Effector memory CD8-positive, alpha-beta T cell (primary cell): ENCODE measurements at regions not wholly inside any gene's neighbourhood (a gene's known extent, or its start where the extent isn't known, plus 50 kb on each side); places are given as distances from the start of the nearest gene placed in this dataset.

Experiments used
- ATAC-seq: fragments of 150-1000 bp; cut with Tn5 transposase; replicated peaks from 2 replicates; pipeline ENCODE4 v1.10.0; 2021; ENCODE audit warnings: mild to moderate bottlenecking, moderate library complexity
- DNase-seq, 3 experiments: peaks; one replicate each; pipeline ENCODE4 v3.0.0; 2021
- H3K27ac Mint-ChIP-seq, 2 donors: one replicate each; pipeline ENCODE4 v1.8.0; 2022; ENCODE audit warnings: mild to moderate bottlenecking in 2 of 2, mixed read lengths in 2 of 2, moderate library complexity in 2 of 2
- H3K27me3 Mint-ChIP-seq, 2 donors: one replicate each; pipeline ENCODE4 v1.8.0; 2022; ENCODE audit warnings: mixed read lengths in 2 of 2
- H3K36me3 Mint-ChIP-seq: one replicate; pipeline ENCODE4 v1.8.0; 2022; ENCODE audit warnings: mild to moderate bottlenecking, moderate library complexity, mixed read lengths; ENCODE audit not compliant: insufficient read depth
- H3K4me1 Mint-ChIP-seq, 2 donors: one replicate each; pipeline ENCODE4 v1.8.0; 2022; ENCODE audit warnings: low read depth in 2 of 2, mixed read lengths in 2 of 2
- H3K4me3 Mint-ChIP-seq, 2 donors: one replicate each; pipeline ENCODE4 v1.8.0; 2022; ENCODE audit warnings: mild to moderate bottlenecking in 2 of 2, mixed read lengths in 2 of 2, moderate library complexity in 2 of 2
- H3K9me3 Mint-ChIP-seq, 2 donors: one replicate each; pipeline ENCODE4 v1.8.0; 2022; ENCODE audit warnings: mixed read lengths in 2 of 2

DNA sequence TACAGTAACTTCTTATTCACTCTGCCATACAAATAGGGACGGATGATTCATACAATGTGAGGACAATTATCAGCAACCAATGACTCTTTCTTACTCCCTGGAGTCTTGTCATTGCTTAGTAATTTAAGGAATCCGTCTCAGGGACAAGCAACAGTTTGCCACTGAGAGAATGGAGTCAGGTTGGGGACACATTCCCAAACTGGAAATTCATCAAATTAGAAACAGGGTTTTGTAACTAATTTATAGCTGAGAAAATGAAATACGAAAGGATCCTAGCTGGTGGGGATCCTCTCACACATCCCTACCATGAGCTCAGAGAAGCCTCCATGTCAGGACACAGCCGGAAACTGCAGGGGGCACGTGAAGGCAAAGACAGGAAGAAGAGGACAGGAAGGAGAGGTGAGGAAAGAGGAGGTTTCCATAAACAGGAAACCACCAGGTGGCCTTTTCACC is 50.4 kb upstream of the KDR start:
- Mint-ChIP-seq H3K4me3 (no peak overlapping the region), H3K27ac (peak overlapping the region in 1 of 2 donors; percentile 16), H3K9me3 (no peaks in the 10 kb centered on the region), H3K27me3 (peaks cover 5 to 29% of the 10 kb centered on the region in 2 donors), H3K4me1 (peaks cover 0 to 5% of the 10 kb centered on the region in 2 donors), H3K36me3 (no peaks in the 10 kb centered on the region)
- DNase-seq (no peak), ATAC-seq (no peak)

DNA sequence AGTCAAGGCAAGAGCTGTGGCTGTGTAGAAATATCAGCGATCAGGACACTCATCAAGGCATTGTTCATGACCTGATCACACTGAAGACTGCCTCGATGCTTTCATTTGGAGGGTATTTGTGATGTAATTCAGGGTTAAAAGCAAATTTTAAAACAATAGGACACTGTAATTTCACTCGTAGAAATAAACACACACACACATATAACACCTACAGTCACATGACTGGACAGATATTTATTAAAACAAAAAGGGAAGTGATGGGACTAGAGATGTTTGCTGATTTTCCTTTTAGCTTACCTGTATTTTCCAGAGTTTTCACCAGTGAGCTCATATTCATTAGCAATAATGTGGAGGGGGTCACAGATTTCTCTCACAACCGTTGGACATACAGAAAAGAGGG is 51.1 kb upstream of the KDR start:
- Mint-ChIP-seq H3K4me1 (peaks cover 0 to 5% of the 10 kb centered on the region in 2 donors), H3K36me3 (no peaks in the 10 kb centered on the region), H3K27me3 (peaks cover 5 to 36% of the 10 kb centered on the region in 2 donors), H3K27ac (no peak overlapping the region), H3K9me3 (no peaks in the 10 kb centered on the region), H3K4me3 (no peak overlapping the region)
- no peak for ATAC-seq
- DNase-seq: no peak

DNA sequence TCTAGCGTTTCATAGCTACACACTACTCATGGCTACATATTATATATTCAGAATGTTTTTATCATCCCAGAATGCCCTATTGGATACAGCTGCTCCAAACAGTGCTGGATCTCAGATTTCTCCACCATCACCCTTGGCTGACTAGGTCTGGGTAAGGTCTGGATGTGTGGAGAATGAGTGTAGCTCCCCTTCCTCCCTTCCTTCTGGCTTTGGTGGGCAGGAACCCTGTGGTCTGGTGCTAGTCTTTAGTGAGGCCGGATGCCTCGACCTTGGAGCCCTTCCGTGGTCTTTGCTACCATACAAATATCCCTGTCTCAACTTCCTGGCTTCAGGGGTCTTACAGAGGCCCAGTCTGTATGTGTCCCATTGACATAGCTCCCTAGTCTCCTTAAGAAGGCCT is 52.1 kb upstream of the KDR start:
- Mint-ChIP-seq H3K27me3 (peaks cover 5 to 36% of the 10 kb centered on the region in 2 donors), H3K4me3 (no peak overlapping the region), H3K4me1 (peaks cover 0 to 5% of the 10 kb centered on the region in 2 donors), H3K36me3 (no peaks in the 10 kb centered on the region), H3K27ac (no peak overlapping the region), H3K9me3 (no peaks in the 10 kb centered on the region)
- ATAC-seq: no peak
- DNase-seq: no peak

DNA sequence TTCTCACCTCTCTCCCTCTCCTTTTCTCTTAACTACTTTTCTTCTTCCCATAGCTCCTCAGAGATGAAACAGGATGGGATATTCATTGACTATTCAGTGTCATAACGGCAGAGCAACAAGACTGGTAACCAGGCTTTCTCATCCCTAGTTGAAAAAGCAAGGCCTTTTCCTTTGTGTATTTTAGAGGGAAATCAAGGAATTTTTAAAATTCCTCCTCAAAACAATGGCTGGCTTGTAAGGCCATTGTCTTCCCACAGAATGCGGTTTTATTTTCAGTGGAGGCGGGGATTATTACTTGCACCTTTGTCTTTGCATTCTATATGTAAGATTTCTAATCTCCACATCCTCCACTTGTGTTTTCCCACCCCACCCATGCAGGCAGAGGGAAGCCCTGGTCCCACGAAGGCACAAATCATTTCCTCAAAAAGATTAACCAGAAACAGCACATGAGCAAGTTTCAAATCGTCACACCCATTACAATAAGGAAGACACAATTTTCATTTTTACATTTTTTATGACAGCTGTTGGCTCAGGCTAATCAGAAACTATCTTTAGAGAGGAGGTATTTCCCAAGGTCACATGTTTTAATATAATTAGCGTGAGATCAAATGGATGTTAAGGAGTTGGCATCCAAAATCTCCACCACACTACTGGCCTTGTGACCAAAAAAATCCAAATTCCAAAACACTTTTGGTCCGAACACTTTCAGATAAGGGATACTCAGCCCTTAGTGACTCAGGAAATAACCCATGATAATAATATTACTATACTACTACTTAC is 53.0 kb upstream of the KDR start:
- ATAC-seq (no peak), DNase-seq (no peak)
- Mint-ChIP-seq H3K9me3 (no peaks in the 10 kb centered on the region), H3K4me3 (no peak overlapping the region), H3K27ac (no peak overlapping the region), H3K4me1 (peaks cover 0 to 4% of the 10 kb centered on the region in 2 donors), H3K27me3 (peaks cover 0 to 36% of the 10 kb centered on the region in 2 donors), H3K36me3 (no peaks in the 10 kb centered on the region)

DNA sequence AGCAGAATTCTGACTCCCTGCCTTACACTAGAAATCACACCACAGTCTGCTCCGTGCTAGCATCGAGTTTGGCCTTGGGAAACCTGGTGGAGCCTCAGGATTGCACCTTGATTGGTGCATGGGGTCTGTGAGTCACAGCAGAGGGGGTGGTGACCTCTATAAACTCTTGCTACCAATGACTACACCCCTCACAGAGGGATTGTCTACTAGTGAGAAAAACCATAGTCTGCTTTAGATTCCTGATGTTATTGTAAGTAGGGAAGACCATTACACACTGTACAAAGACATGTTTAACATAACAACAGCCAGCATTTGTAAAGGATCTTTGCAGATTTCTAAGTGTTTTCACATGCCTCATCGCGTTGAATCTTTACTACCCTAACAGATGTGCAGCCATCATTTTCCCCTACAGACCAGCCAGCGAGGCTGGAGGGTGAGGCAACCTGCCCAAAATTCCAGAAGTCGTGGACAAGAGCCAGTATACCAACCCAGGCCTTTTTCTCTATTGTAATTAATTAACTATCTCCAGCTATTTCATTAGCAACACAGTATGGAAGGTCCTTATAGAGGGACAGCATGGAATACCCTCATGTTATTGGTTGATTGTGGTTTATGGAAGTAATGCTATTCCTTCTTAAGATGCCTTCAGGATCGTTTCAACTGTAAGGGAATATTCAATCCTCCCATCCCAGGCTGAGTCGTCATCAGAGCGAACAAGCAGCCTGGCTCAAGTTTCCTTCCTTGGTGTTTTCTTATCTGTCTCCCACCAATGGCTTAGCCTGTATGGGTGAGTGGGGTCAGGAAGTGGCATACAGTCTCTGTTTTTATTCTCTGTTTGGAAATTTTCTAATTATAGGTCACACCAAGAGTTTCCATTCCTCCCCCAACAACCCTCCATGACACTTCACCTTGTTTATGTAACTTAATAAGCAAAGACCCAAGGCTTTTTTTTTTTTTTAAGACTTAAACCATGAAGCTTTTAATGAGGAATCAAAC is 55.9 kb upstream of the KDR start:
- H3K4me1 Mint-ChIP-seq: no peaks in the 10 kb centered on the region
- no peaks in the 10 kb centered on the region for H3K36me3 Mint-ChIP-seq
- DNase-seq (no peak), ATAC-seq (no peak)
- no peaks in the 10 kb centered on the region for H3K9me3 Mint-ChIP-seq
- peaks cover 17 to 40% of the 10 kb centered on the region in 2 donors for H3K27me3 Mint-ChIP-seq
- H3K4me3 Mint-ChIP-seq: no peak overlapping the region
- H3K27ac Mint-ChIP-seq: no peak overlapping the region

DNA sequence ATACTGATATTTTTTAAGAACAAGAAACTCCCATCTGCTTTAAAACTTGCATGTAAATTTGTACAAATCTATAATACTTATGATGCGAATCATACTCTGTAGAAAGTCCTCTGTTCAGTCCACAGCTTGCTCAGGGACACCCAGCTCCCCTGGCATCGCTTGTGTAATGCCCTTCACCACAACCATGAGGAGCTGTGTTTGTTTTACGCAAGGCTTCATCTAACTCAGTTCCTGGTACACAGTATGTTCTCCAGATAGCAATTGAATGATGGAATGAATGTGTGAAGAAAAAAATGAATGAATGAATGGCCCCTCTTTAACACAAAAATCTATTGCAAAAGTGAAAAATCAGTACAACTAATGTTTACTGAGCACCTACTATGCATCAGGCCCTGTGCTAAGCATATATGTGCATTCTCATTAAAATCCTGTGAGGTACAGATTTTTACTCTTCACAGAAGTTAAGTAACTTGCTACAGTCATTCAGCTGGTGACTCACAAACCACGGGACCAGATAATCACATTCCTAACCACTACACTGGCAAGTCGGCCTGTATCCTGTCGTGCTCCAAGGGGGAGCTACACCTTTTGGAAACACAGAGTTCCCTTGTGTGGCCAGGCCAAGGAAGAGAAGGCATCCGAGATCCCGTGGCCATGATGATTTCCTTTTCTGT is 58.7 kb upstream of the KDR start:
- H3K4me3 Mint-ChIP-seq: no peak overlapping the region
- H3K9me3 Mint-ChIP-seq: no peaks in the 10 kb centered on the region
- H3K4me1 Mint-ChIP-seq: no peaks in the 10 kb centered on the region
- no peak for DNase-seq
- H3K27me3 Mint-ChIP-seq: peaks cover 17 to 30% of the 10 kb centered on the region in 2 donors
- ATAC-seq: no peak
- no peak overlapping the region for H3K27ac Mint-ChIP-seq
- no peaks in the 10 kb centered on the region for H3K36me3 Mint-ChIP-seq

DNA sequence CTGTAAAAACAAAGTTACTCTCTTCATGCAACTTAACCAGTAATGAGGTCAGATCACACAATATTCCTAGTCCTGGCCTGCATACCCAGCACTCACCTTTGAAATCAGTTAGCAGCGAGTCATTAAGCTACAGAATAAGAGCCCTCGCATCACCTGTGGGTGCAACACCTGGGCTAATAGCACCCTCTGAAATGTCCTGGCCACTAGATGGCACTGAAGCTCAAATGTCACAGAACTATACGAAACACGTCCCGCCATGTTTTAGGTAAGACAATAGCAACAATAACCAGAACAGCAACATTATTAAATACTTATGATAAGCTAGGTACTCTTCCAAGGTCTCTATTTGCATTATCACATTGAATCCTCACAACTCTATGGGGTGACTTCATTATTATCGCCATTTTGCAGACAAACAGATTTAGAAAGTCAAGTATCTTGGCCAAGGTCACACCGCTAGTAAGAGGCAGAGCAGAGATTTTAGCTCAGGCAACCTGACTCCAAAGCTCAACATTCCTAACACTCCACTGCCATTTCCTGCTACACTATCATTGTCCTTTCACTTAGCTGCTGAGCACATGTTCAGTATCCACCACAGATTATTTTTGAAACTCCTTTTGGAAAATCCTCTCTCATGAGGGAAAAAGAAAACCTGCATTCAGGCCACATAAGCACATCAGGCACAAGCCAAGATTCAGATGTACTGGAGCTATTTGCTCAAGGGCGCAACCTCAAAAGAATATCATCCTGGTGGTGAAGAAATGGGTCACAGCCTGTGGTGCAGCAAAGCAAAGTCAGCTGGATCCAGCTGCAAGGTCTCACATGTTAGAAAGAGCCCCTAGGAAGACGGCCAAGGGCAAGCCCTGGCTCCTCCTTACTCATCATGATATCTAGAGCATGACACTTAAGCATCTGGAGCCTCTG is 59.5 kb upstream of the KDR start:
- no peaks in the 10 kb centered on the region for H3K9me3 Mint-ChIP-seq
- H3K4me3 Mint-ChIP-seq: no peak overlapping the region
- no peaks in the 10 kb centered on the region for H3K36me3 Mint-ChIP-seq
- DNase-seq (no peak), ATAC-seq (no peak)
- H3K4me1 Mint-ChIP-seq: no peaks in the 10 kb centered on the region
- peaks cover 17 to 30% of the 10 kb centered on the region in 2 donors for H3K27me3 Mint-ChIP-seq
- no peak overlapping the region for H3K27ac Mint-ChIP-seq

DNA sequence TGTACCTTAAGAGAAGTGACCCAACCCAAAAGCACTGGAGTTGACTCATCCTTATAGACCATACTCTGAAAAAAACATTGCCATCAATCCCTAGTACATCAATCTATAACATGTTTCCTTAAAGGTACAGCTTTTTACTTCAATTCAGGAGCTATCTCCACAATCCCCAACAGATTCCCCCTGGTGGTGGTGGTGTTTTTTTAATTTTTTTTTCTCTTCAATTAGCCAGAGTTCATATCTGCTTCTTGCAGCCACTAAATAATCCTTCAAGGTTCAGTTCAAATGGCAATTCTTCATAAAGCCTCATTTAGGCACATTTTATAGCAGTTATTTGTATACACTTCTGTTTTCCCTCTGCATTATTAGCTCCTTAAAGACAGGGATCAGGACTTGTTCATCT is 60.7 kb upstream of the KDR start:
- no peak overlapping the region for H3K4me3 Mint-ChIP-seq
- ATAC-seq (no peak), DNase-seq (no peak)
- H3K36me3 Mint-ChIP-seq: no peaks in the 10 kb centered on the region
- H3K27me3 Mint-ChIP-seq: peaks cover 17 to 26% of the 10 kb centered on the region in 2 donors
- no peaks in the 10 kb centered on the region for H3K4me1 Mint-ChIP-seq
- no peak overlapping the region for H3K27ac Mint-ChIP-seq
- no peaks in the 10 kb centered on the region for H3K9me3 Mint-ChIP-seq

DNA sequence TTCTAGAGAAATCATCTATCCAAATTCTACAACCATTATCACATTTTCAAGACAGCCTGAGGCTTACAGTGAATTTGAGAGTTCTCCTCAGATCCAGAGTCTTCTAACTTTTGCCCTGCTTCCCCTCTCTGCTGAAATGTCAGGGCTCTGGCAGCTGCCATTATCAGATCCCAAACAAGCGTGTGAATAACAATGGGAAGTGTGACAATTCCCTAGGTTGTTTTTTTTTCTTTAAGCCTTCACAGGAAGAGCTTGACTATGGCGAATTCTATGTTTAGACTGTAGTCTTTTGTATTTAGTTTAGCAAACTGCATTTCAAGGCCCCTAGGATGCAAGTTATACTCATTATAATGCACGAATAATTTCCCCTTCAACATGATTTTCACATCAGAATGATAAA is 61.3 kb upstream of the KDR start:
- Mint-ChIP-seq H3K9me3 (no peaks in the 10 kb centered on the region), H3K36me3 (no peaks in the 10 kb centered on the region), H3K27ac (no peak overlapping the region), H3K27me3 (peaks cover 17 to 21% of the 10 kb centered on the region in 2 donors), H3K4me3 (no peak overlapping the region), H3K4me1 (no peaks in the 10 kb centered on the region)
- no peak for DNase-seq
- no peak for ATAC-seq

DNA sequence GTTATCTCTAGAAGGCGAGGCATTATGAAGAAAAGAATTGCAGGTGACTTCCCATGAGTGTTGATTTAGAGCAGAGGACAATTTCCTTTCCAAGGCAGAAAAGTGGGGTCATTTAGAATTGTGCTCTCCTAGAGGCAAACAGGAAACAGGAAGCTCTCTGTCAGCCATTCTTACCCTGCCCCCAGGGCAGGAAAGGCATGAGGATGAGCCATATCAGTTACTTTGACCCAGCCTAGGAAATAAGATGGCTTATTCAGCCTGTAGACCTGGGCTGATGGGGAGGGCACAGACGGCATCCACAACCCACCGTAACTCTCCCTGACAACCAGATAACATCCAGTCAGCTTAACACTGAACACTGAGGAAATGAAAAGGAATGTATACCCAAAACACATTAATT is 88.8 kb upstream of the KDR start:
- Mint-ChIP-seq H3K27me3 (peaks cover 9 to 12% of the 10 kb centered on the region in 2 donors), H3K4me3 (no peak overlapping the region), H3K4me1 (no peaks in the 10 kb centered on the region), H3K36me3 (no peaks in the 10 kb centered on the region), H3K27ac (no peak overlapping the region), H3K9me3 (no peaks in the 10 kb centered on the region)
- DNase-seq: no peak
- ATAC-seq: no peak

DNA sequence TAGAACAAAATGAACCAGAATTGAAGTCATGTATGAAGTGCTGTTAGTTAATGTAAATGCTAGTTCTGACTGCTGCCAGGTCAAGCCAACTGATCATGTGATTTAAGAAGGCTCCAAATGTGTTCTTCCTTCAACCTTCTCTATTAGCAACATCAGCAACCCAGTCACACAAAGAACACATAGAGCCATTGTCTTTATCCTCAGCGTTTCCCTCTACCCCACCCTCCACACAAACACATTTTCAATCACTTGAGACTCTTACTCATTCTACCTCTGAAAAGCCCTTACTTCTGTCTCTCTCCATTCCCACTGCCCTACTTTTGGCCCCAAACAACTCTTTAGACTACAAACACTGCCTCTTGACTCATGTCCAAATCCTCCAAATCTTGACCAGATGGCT is 89.7 kb upstream of the KDR start:
- ATAC-seq (no peak), DNase-seq (no peak)
- H3K9me3 Mint-ChIP-seq: no peaks in the 10 kb centered on the region
- no peak overlapping the region for H3K27ac Mint-ChIP-seq
- H3K4me1 Mint-ChIP-seq: no peaks in the 10 kb centered on the region
- H3K36me3 Mint-ChIP-seq: no peaks in the 10 kb centered on the region
- no peak overlapping the region for H3K4me3 Mint-ChIP-seq
- peaks cover 6 to 9% of the 10 kb centered on the region in 2 donors for H3K27me3 Mint-ChIP-seq

DNA sequence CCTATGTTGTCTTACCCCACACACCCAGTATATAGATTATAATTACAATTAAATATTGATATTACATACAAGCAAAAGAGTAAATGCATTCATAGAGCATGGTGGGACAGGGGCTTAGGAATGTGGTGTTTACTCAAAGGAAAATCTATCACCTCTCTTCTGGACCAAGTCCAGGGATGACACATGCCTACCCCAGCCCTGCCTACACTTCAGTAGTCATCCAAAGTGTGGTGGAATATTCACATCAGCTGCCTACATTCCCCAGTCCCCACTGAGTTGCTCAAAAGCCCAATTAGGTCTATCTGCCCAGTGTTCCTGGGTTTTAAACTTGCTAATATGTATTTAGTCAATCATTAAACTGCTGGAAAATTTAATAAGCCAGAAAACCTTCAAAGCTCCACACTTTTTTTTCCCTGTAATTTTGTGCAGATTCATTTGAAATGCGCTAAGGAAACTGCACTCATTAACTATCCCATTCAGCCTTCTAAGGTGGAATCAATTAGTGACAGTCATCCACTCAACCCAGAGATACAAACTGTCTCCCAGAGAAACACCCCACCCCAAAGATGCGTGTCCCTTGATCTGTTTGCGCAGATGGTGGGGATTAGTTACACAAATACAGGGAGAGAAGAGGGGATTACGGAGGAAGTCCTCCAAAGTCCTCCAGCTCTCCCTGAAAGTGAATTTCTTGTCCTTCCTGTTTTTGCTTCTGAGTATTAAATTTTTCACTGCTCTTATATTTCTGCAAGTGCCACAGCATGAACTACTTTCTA is 91.7 kb upstream of the KDR start:
- no peaks in the 10 kb centered on the region for H3K9me3 Mint-ChIP-seq
- ATAC-seq (no peak), DNase-seq (no peak)
- H3K36me3 Mint-ChIP-seq: no peaks in the 10 kb centered on the region
- H3K4me1 Mint-ChIP-seq: no peaks in the 10 kb centered on the region
- no peak overlapping the region for H3K27ac Mint-ChIP-seq
- no peak overlapping the region for H3K4me3 Mint-ChIP-seq
- H3K27me3 Mint-ChIP-seq: peaks cover 6 to 9% of the 10 kb centered on the region in 2 donors
